Posterior vena cava (tissue), 2 donors: ENCODE measurements at regions not wholly inside any gene's neighbourhood (a gene's known extent, or its start where the extent isn't known, plus 50 kb on each side); places are given as distances from the start of the nearest gene placed in this dataset.

ENCODE experiments used
- DNase-seq: peaks from one replicate; pipeline ENCODE4 v3.0.0-alpha.2; 2020; ENCODE audit warnings: low spot score
- intact Hi-C, 2 donors: fragments of 100-400 bp; cut with DNase I; formaldehyde crosslinking; loops; one replicate each; pipeline versions ENCODE4 v1.14.1 to v1.14.2; 2022 to 2023
- donor health status: DM: yes; HTN: yes; CAD: no.
- donor health status: DM: yes; HTN: yes; CAD: no.

DNA sequence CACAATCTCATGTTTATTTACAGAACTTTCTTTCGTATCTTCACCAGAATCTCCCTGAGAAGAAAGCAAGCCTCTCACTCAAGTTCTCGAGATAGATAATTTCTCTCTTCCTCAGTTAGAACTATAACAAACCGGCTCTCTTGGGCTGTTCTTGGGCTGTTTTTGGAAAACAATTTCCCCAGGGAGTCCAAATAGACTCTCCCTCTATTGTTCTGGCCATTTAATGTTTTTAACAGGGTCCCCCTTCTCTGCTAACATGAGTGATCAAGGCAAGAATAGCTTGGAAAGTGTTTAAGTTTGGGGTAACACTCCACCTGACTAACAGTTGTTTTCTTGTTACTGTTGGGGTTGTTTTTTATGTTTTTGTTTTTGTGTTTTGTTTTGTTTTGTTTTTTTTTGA lies 64.8 kb upstream of the UCN3 start:
- no peak for DNase-seq
- intact Hi-C loops: no loop called here

DNA sequence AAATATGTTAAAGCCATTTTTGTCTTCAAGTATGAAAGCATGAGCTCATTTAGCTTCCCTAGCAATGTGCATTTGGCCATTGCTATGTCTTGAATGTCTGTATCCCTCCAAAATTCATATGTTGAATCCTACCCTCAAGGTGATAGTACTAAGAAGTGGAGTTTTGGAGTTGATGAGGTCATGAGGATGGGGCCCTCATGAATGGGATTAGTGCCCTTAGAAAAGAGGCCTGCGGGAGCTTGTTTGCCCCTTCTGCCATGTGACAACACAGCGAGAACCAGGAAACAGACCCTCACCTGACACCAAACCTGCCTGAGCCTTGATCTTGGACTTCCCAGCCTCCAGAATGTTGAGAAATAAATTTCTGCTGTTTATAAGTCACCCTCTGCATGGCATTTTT lies 61.3 kb upstream of the UCN3 start:
- DNase-seq: no peak
- intact Hi-C loops: no loop called here

DNA sequence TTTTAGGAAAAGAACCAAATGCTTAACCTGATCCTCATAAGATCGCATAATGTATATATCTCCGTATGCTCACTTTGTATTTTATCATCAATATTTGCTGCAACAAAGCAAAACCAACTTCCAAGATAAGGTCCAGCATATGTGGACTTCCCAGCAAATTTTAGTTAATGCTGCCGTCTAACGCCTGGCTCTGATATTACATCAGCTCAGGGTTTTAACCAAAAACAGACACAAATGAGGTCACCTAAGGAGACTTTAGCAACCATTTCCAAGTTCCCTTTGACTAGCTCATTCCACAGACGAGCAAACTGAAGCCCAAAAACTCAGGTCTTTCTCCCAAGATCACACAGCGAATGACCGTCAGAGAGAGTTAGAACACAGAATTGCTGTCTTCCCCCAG lies 59.4 kb upstream of the UCN3 start:
- DNase-seq: no peak
- intact Hi-C loops: no loop called here

DNA sequence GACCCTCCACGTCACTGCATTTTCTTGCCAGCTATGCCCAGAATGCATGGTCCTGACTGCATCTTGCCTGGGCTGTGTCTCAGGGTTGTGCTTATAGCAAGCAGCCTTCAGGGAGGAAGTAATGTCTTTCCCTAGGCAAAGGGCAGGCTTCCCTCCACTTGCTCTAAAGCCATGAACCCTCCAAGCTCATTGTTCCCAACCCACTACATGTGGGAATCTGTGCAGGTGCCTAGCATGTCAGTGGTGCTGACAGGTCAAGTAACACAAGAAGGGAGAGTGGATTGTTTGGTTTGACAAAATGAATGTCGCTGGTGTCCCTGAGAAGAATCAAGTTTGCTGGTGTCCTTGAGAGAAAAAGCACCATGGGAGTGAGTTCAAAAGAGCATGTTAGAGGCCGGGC lies 53.9 kb upstream of the UCN3 start:
- intact Hi-C loops: no loop called here
- DNase-seq: no peak

DNA sequence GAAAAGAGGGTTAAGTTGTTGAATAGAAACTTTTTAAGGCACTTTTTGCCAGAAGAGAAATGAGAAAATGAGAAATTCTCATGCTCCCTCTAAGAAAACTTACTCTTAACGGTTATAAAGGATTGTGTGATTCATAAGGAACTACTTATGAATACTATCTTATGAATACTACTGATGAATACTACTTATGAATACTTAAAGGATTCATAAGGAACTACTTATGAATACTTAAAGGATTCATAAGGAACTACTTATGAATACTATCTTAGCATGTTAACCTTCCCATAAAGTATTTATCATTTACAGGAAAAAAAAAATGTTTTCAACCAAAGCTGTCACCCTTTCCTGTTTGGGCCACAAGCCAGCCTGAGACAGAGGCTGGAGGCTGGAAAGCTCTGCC lies 53.1 kb upstream of the UCN3 start:
- no peak for DNase-seq
- intact Hi-C loops: no loop called here

DNA sequence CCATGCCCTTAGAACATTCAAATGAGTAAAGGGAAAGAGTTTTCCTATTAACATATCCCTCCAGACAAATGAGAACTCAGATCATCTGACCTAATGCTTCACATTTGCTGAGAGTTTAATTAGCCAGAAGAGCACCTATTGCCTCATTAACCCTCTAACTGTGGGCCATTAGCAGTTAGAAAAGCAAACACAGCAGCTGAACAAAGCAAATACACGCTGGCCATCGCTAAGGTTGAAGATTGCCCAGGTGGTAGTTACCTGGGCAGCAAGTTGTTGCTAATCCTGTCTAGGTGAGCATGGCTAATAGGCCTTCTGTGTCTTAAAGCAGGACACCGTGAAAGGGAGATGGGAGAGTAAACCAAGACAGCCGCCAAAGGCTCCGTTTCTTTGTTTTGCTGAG lies 49.9 kb upstream of the UCN3 start:
- DNase-seq: no peak
- intact Hi-C loops: no loop called here
